Stomach (tissue), 8 donors: ENCODE measurements at regions not wholly inside any gene's neighbourhood (a gene's known extent, or its start where the extent isn't known, plus 50 kb on each side); places are given as distances from the start of the nearest gene placed in this dataset.

Experiments used
- DNase-seq, 2 donors: peaks; one replicate each; pipeline versions ENCODE4 v3.0.0 to v3.0.0-alpha.2; 2013 to 2019
- H3K27ac ChIP-seq, 5 donors: fragments of 200-600 bp in 4 of 5; sonication (generic) in 4 of 5; one replicate each; pipeline ENCODE4 v1.5.1; 2013 to 2019; ENCODE audit warnings: mild to moderate bottlenecking in 1 of 5, moderate library complexity in 1 of 5
- H3K27me3 ChIP-seq, 3 donors: fragments of 200-600 bp; sonication (generic); one replicate each; pipeline ENCODE4 v1.5.1; 2017 to 2019; ENCODE audit warnings: mixed run types in 1 of 3
- H3K36me3 ChIP-seq, 4 donors: fragments of 200-600 bp; sonication (generic); 1 replicate in 3 of 4; 2 replicates in 1 of 4; pipeline ENCODE4 v1.5.1; 2016 to 2019
- H3K4me1 ChIP-seq, 4 donors: fragments of 200-600 bp; sonication (generic); one replicate each; pipeline ENCODE4 v1.5.1; 2016 to 2019
- H3K4me3 ChIP-seq, 4 donors: fragments of 200-600 bp; sonication (generic) in 3 of 4; one replicate each; pipeline ENCODE4 v1.5.1; 2016 to 2019; ENCODE audit warnings: mild to moderate bottlenecking in 1 of 4
- H3K9me3 ChIP-seq, 4 donors: fragments of 200-600 bp; sonication (generic); one replicate each; pipeline ENCODE4 v1.5.1; 2016 to 2019
- EP300 ChIP-seq: sonication (generic); formaldehyde crosslinking; IDR thresholded peaks from one replicate; pipeline ENCODE4 v1.6.1; 2017; ENCODE audit warnings: antibody characterized with exemption
- POLR2A ChIP-seq, 4 donors: fragments of 450-650 bp; IDR thresholded peaks; one replicate each; pipeline ENCODE4 v1.6.1; 2016; ENCODE audit warnings: antibody characterized with exemption in 4 of 4, control low read depth in 2 of 4, mild to moderate bottlenecking in 1 of 4, moderate library complexity in 1 of 4
- POLR2AphosphoS5 ChIP-seq, 3 donors: sonication (generic); formaldehyde crosslinking; IDR thresholded peaks; one replicate each; pipeline ENCODE4 v1.6.1; 2016; ENCODE audit warnings: antibody characterized with exemption in 3 of 3
- WGBS, 5 donors: extraction: QIAGEN DNeasy Blood & Tissue Kit in 3 of 5; methylation state at CpG; one replicate each; pipeline versions ENCODE4 v1.1.5 to v1.1.7; 2013 to 2018; 5-methylcytosine and 5-hydroxymethylcytosine counted together
- intact Hi-C: fragments of 100-400 bp; cut with DNase I; formaldehyde crosslinking; loops from one replicate; pipeline ENCODE4 v1.15.1; 2023; ENCODE audit warnings: low total_unique reads
- TF ChIP-seq, protein P1 (sequence below), 7 experiments: fragments of 450-650 bp in 4 of 7; fragments of 200-600 bp in 3 of 7; sonication (generic) in 3 of 7; IDR thresholded peaks; one replicate each; pipeline ENCODE4 v1.5.1; 2016 to 2019; ENCODE audit warnings: antibody characterized with exemption in 7 of 7, control low read depth in 2 of 7, mild to moderate bottlenecking in 1 of 7
- donor health status: healthy with polysubstance abuse.
- donor health status: Bipolar disorder and iron deficiency.
- donor health status: healthy.

DNA sequence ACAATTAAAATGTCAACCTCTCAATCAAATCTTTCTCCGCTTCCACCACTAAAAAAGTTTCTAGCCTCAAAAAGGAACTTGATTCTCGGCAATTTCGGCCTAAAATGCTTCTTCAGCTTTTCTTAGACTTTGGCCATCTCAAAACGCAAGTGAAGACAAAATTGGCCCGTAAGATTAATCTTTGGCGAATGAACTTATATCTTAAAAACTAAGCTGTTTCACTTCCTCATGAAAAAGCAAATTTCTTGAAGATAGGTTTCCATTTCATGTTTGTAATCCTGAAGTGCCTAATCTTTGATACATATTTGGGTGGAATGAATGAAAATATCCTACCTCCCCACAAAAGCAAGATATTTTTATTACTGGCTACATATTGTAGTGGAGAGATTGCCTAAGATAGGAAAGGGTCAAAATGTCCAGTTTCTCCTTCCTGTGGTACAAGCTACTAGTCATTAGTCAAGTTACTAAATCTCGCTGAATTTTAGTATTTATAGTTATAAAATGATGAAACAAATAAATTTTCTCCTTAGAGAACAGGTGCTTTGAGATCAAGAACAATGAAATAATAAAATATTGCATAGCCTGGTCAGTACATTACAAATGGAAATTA lies 85.4 kb upstream of the ZEB2 start:
- intact Hi-C loops = no loop called here
- Histone ChIP-seq H3K9me3 (no peaks in the 10 kb centered on the region), H3K27me3 (no peaks in the 10 kb centered on the region), H3K36me3 (no peaks in the 10 kb centered on the region), H3K4me1 (no peaks in the 10 kb centered on the region), H3K27ac (peak overlapping the region in 1 of 5 donors; percentile 40), H3K4me3 (no peak overlapping the region)
- peak in 1 of 2 donors; percentile 12 for DNase-seq
- WGBS, 5 donors = 85 to 88% (median 86%) methylated on average over 7 of the region's 7 CpGs
- TF ChIP-seq POLR2AphosphoS5 (IDR thresholded peaks at IDR 0.05) (no peak), POLR2A (IDR thresholded peaks at IDR 0.05) (no peak), EP300 (no peak)
- TF ChIP-seq, protein P1, sequence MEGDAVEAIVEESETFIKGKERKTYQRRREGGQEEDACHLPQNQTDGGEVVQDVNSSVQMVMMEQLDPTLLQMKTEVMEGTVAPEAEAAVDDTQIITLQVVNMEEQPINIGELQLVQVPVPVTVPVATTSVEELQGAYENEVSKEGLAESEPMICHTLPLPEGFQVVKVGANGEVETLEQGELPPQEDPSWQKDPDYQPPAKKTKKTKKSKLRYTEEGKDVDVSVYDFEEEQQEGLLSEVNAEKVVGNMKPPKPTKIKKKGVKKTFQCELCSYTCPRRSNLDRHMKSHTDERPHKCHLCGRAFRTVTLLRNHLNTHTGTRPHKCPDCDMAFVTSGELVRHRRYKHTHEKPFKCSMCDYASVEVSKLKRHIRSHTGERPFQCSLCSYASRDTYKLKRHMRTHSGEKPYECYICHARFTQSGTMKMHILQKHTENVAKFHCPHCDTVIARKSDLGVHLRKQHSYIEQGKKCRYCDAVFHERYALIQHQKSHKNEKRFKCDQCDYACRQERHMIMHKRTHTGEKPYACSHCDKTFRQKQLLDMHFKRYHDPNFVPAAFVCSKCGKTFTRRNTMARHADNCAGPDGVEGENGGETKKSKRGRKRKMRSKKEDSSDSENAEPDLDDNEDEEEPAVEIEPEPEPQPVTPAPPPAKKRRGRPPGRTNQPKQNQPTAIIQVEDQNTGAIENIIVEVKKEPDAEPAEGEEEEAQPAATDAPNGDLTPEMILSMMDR (IDR thresholded peaks at IDR 0.05) = no peak

DNA sequence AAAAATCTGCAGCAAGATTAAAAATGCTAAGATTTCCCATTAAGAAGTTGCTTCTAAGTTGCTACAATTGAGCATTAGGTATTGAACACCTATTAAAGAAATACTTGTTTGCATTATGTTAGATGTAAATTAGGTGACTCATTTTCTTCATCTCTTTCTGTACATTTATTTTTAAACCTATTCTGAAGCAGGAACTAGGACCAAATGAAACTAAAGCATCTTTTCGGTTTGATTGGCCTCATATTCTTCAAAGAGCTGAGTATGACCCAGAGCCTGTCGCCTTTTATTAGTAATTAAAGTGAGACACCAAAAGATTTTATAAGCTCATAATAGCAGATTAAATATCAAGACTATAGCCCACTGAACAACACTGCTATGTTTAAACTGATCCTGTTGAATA lies 83.4 kb upstream of the ZEB2 start:
- TF ChIP-seq EP300 = no peak
- TF ChIP-seq, protein P1 (IDR thresholded peaks at IDR 0.05) = no peak
- no peak for TF ChIP-seq POLR2AphosphoS5 (IDR thresholded peaks at IDR 0.05)
- no peak for TF ChIP-seq POLR2A (IDR thresholded peaks at IDR 0.05)
- WGBS, 5 donors = 80 to 93% (median 88%) methylated on average over 2 of the region's 2 CpGs
- intact Hi-C loops = no loop called here
- H3K27me3 ChIP-seq = no peaks in the 10 kb centered on the region
- no peak overlapping the region for H3K27ac ChIP-seq
- no peaks in the 10 kb centered on the region for H3K9me3 ChIP-seq
- H3K4me1 ChIP-seq = no peaks in the 10 kb centered on the region
- H3K4me3 ChIP-seq = no peak overlapping the region
- DNase-seq = no peak
- no peaks in the 10 kb centered on the region for H3K36me3 ChIP-seq

DNA sequence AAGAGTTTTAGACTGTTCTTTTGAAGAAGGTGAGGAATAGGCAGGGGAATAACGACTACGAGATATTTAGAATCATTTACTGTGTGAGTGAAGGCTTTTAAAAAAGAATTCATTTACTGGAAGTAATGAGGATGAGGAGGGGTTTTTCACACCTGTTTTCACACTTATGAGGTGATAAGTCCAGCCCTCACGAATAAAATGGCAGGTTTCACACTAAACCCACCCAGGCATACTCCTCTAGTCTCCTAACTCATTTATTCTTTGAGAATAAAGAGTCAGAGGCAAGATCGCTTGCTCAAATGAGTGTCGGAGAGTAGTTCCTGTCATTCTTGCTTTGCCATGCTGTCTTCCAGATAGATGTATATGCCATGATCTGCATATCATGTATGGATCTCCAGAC lies 79.0 kb upstream of the ZEB2 start:
- intact Hi-C loops = no loop called here
- peaks cover 0 to 10% (median 5%) of the 10 kb centered on the region in 4 donors for H3K4me1 ChIP-seq
- WGBS, 5 donors = 63 to 70% (median 69%) methylated on average over 5 of the region's 5 CpGs
- no peaks in the 10 kb centered on the region for H3K9me3 ChIP-seq
- no peaks in the 10 kb centered on the region for H3K27me3 ChIP-seq
- no peak for DNase-seq
- TF ChIP-seq POLR2A (IDR thresholded peaks at IDR 0.05) = no peak
- no peak for TF ChIP-seq POLR2AphosphoS5 (IDR thresholded peaks at IDR 0.05)
- TF ChIP-seq EP300 = no peak
- TF ChIP-seq, protein P1 (IDR thresholded peaks at IDR 0.05) = no peak
- H3K36me3 ChIP-seq = no peaks in the 10 kb centered on the region
- H3K27ac ChIP-seq = no peak overlapping the region
- H3K4me3 ChIP-seq = no peak overlapping the region

DNA sequence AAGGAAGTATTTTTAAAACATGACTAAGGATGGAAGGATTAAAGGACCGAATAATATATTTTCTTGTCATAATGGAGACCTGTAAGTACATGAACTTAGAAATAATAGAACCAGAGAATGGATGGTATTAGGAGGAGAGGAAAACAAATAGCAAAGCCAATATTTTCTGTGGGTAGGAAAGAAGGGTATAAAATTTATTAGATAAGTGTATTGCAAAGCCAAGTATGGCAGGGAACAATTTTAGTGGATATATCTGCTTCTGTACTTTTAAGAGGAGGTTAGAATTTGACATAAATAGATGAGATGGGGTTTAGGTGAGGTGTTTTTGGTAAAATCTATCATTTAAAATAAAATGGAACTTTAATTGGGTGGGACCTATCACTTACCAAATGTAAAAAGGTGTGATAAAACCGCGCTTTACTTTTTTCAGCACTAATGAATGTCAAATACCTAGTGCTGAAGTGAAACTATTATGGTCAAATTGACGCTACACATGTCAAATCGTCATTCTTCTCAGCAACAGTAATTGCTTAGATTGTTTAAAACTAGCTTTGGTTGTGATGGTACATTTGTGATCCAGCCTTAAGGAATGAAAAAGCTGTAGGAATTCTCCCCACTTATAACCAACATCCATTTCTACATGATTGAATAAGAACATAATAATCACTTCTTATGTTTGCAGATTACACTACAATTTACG lies 78.1 kb upstream of the ZEB2 start:
- intact Hi-C loops = no loop called here
- Histone ChIP-seq H3K27ac (no peak overlapping the region), H3K4me3 (no peak overlapping the region), H3K4me1 (peaks cover 0 to 10% (median 5%) of the 10 kb centered on the region in 4 donors), H3K27me3 (no peaks in the 10 kb centered on the region), H3K9me3 (no peaks in the 10 kb centered on the region), H3K36me3 (no peaks in the 10 kb centered on the region)
- no peak for DNase-seq
- TF ChIP-seq POLR2AphosphoS5 (IDR thresholded peaks at IDR 0.05) (no peak), EP300 (no peak), POLR2A (IDR thresholded peaks at IDR 0.05) (no peak)
- TF ChIP-seq, protein P1 (IDR thresholded peaks at IDR 0.05) = no peak
- 71 to 76% (median 76%) methylated on average over 6 of the region's 6 CpGs for WGBS, 5 donors
